HepG2 (cell line): ENCODE measurements at regions not wholly inside any gene's neighbourhood (a gene's known extent, or its start where the extent isn't known, plus 50 kb on each side); places are given as distances from the start of the nearest gene placed in this dataset.

Experiments used
- ATAC-seq: fragments of 200-7000 bp; cut with Tn5 transposase; 3 replicates; pipeline ENCODE4 v1.9.1; 2020; ENCODE audit warnings: mild to moderate bottlenecking, moderate library complexity
- BruUV-seq: library from RNA; stranded (reverse); fragments of 400-500 nt; replicated peaks from 2 replicates; lab custom pipeline; 2021; lab: Mats Ljungman, UMichigan
- CTCF ChIA-PET: fragments of 300-600 bp; formaldehyde crosslinking; extraction: SDS; loops from one replicate; lab custom pipeline; 2021; ENCODE audit warnings: low total read pairs, inconsistent platforms, low intra/inter-chr PET ratio; lab: Yijun Ruan, JAX
- POLR2A ChIA-PET: fragments of 350-600 bp; sonication (Branson Sonifier 250); formaldehyde crosslinking; loops from one replicate; lab custom pipeline; 2020; ENCODE audit warnings: antibody characterized with exemption, inconsistent platforms; lab: Yijun Ruan, JAX
- DNase-seq: peaks from one replicate; pipeline ENCODE4 v3.0.0-alpha.2; 2015; ENCODE audit warnings: low spot score
- FAIRE-seq: peaks from 3 replicates; lab custom pipeline; 2011; peaks lifted over from hg19 to GRCh38; lab: Jason Lieb, UNC
- H2AFZ ChIP-seq: one replicate; pipeline ENCODE4 v1.6.1; 2011; ENCODE audit warnings: low read length, inconsistent platforms
- H3K27ac ChIP-seq: fragments of 300-600 bp; 3 replicates; pipeline ENCODE4 v1.8.0; 2011; ENCODE audit warnings: mixed run types, mild to moderate bottlenecking, mixed read lengths, low read length, inconsistent platforms; ENCODE audit not compliant: insufficient read depth; ENCODE audit errors: extremely low read length
- H3K27me3 ChIP-seq, 2 experiments: fragments of 200-600 bp in 1 of 2; 2 replicates in 1 of 2; 3 replicates in 1 of 2; pipeline versions ENCODE4 v1.6.0 to v1.8.0; 2011; ENCODE audit warnings: low read length in 2 of 2, mild to moderate bottlenecking in 2 of 2, moderate library complexity in 2 of 2, inconsistent platforms in 1 of 2; ENCODE audit not compliant: insufficient read depth in 2 of 2, control insufficient read depth in 1 of 2
- H3K36me3 ChIP-seq, 2 experiments: fragments of 200-600 bp in 1 of 2; replicated peaks in 1 of 2; 2 replicates in 1 of 2; 3 replicates in 1 of 2; pipeline versions ENCODE4 v1.5.1 to v1.8.0; 2011; ENCODE audit warnings: low read length in 2 of 2, inconsistent platforms in 1 of 2; ENCODE audit not compliant: insufficient read depth in 2 of 2, control insufficient read depth in 1 of 2
- H3K4me1 ChIP-seq: 2 replicates; pipeline ENCODE4 v1.5.1; 2012; ENCODE audit warnings: low read length, inconsistent platforms; ENCODE audit not compliant: insufficient read depth
- H3K4me2 ChIP-seq: 2 replicates; pipeline ENCODE4 v1.6.0; 2011; ENCODE audit warnings: low read depth, low read length, inconsistent platforms
- H3K4me3 ChIP-seq, 3 experiments: fragments of 200-600 bp in 1 of 3; sonication (generic), shearing (Covaris generic) in 1 of 3; replicated peaks in 1 of 3; 2 replicates each; pipeline ENCODE4 v1.5.1; 2011 to 2016; ENCODE audit warnings: low read length in 3 of 3, inconsistent platforms in 2 of 3, low read depth in 2 of 3, mild to moderate bottlenecking in 2 of 3, control low read depth in 1 of 3, mixed read lengths in 1 of 3; ENCODE audit not compliant: insufficient read depth in 1 of 3
- H3K79me2 ChIP-seq: one replicate; pipeline ENCODE4 v1.6.1; 2011; ENCODE audit warnings: low read length, inconsistent platforms; ENCODE audit not compliant: insufficient read depth
- H3K9ac ChIP-seq: 2 replicates; pipeline ENCODE4 v1.6.0; 2011; ENCODE audit warnings: mild to moderate bottlenecking, low read depth, low read length, inconsistent platforms; ENCODE audit not compliant: insufficient read depth
- H3K9me3 ChIP-seq: 2 replicates; pipeline ENCODE4 v1.5.1; 2012; ENCODE audit warnings: mild to moderate bottlenecking, low read length
- H4K20me1 ChIP-seq: 2 replicates; pipeline ENCODE4 v1.6.0; 2011; ENCODE audit warnings: inconsistent platforms, mild to moderate bottlenecking, low read length, moderate library complexity; ENCODE audit not compliant: insufficient read depth
- ARNT2 ChIP-seq: sonication (generic); formaldehyde crosslinking; IDR thresholded peaks from 2 replicates; pipeline ENCODE4 v1.8.0; 2022; ENCODE audit warnings: mild to moderate bottlenecking, low read depth, missing genetic modification reagents, moderate library complexity
- CCDC6 ChIP-seq: sonication (generic); formaldehyde crosslinking; IDR thresholded peaks from 2 replicates; pipeline ENCODE4 v1.8.1; 2022; ENCODE audit warnings: mild to moderate bottlenecking, missing genetic modification reagents, moderate library complexity
- EHMT2 ChIP-seq: fragments of 200-600 bp; sonication (generic); IDR thresholded peaks from 2 replicates; pipeline ENCODE4 v1.7.0; 2017; ENCODE audit warnings: antibody characterized with exemption, low read depth, low read length, borderline replicate concordance
- KDM1A ChIP-seq: IDR thresholded peaks from 2 replicates; pipeline ENCODE4 v1.6.1; 2016; ENCODE audit warnings: missing compliant biosample characterization
- KLF11 ChIP-seq: IDR thresholded peaks from 2 replicates; pipeline ENCODE4 v1.6.1; 2016; ENCODE audit warnings: missing compliant biosample characterization
- NKX3-1 ChIP-seq: sonication (generic); formaldehyde crosslinking; IDR thresholded peaks from 2 replicates; pipeline ENCODE4 v1.5.0; 2020; ENCODE audit warnings: missing genetic modification reagents
- SMC3 ChIP-seq: IDR thresholded peaks from 2 replicates; pipeline ENCODE4 v1.6.1; 2011; ENCODE audit warnings: low read length, improper control_type of control experiment
- SUZ12 ChIP-seq: fragments of 150-350 bp; IDR thresholded peaks from 2 replicates; pipeline ENCODE4 v1.6.1; 2014; ENCODE audit warnings: low read depth, low read length
- YEATS2 ChIP-seq: sonication (generic); formaldehyde crosslinking; IDR thresholded peaks from 2 replicates; pipeline ENCODE4 v1.4.0; 2020; ENCODE audit warnings: missing genetic modification reagents, borderline replicate concordance
- ZMAT3 ChIP-seq: sonication (generic); formaldehyde crosslinking; conservative IDR thresholded peaks from 2 replicates; pipeline ENCODE4 v1.7.0; 2021; ENCODE audit warnings: missing genetic modification reagents
- ZNF143 ChIP-seq: sonication (generic); formaldehyde crosslinking; IDR thresholded peaks from 2 replicates; pipeline ENCODE4 v1.4.0; 2020; ENCODE audit warnings: missing genetic modification reagents
- ZNF382 ChIP-seq: sonication (generic); formaldehyde crosslinking; IDR thresholded peaks from 2 replicates; pipeline ENCODE4 v1.5.0; 2020; ENCODE audit warnings: missing genetic modification reagents, mild to moderate bottlenecking, borderline replicate concordance
- ZNF563 ChIP-seq: sonication (generic); formaldehyde crosslinking; IDR thresholded peaks from 2 replicates; pipeline ENCODE4 v1.8.0; 2022; ENCODE audit warnings: mild to moderate bottlenecking, moderate library complexity, missing genetic modification reagents
- WGBS: methylation state at CpG from one replicate; pipeline ENCODE4 v1.1.6; 2017; ENCODE audit warnings: low lambda C conversion rate; 5-methylcytosine and 5-hydroxymethylcytosine counted together
- in situ Hi-C: cut with HindIII; loops from 2 replicates; pipeline ENCODE4 v1.10.0; 2017; ENCODE audit warnings: low pct_unique_long_range_greater_than_20kb; ENCODE audit not compliant: extremely low pct_ligation_motif_present
- intact Hi-C: fragments of 100-400 bp; cut with micrococcal nuclease; formaldehyde crosslinking; loops from one replicate; pipeline ENCODE4 v1.10.0; 2022; ENCODE audit not compliant: unreplicated experiment
- TF ChIP-seq, protein P1 (sequence below): sonication (generic); formaldehyde crosslinking; IDR thresholded peaks from 2 replicates; pipeline ENCODE4 v1.8.1; 2023; ENCODE audit warnings: mild to moderate bottlenecking, inconsistent platforms, moderate library complexity, missing genetic modification reagents, borderline replicate concordance
- TF ChIP-seq, protein P2 (sequence below): sonication (generic); formaldehyde crosslinking; IDR thresholded peaks from 2 replicates; pipeline ENCODE4 v1.4.0; 2020; ENCODE audit warnings: missing genetic modification reagents, borderline replicate concordance

DNA sequence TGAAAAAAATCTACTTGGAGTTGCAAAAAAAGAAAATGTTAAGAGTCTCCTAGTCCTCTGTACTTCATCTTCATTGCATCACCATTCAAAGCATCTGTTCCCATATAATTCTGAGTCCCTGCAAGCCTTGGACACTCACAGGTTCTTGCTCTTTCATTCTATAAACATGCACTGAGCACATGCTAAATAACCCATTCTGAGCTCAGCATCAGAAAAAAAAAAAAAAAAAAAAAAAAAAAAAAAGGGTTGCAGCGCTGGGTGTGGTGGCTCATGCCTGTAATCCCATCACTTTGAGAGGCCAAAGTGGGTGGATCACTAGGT lies 834.0 kb upstream of the AMELY start:
- H3K36me3 ChIP-seq, result no peaks in the 10 kb centered on the region
- in situ Hi-C loops, result no loop called here
- no peak overlapping the region for H3K9ac ChIP-seq
- no peaks in the 10 kb centered on the region for H3K27me3 ChIP-seq
- no CpG with 5 or more reads among the region's 1 CpG for WGBS
- no peak overlapping the region for H3K4me3 ChIP-seq
- ChIA-PET CTCF (no interaction called here), POLR2A (no interaction called here)
- H3K79me2 ChIP-seq, result no peaks in the 10 kb centered on the region
- no peaks in the 10 kb centered on the region for H3K9me3 ChIP-seq
- H3K4me2 ChIP-seq, result no peak overlapping the region
- intact Hi-C loops, result no loop called here
- ATAC-seq, result no peak
- FAIRE-seq, result no peak
- DNase-seq, result no peak
- no peaks in the 10 kb centered on the region for H4K20me1 ChIP-seq
- H3K4me1 ChIP-seq, result no peaks in the 10 kb centered on the region
- no peak overlapping the region for H2AFZ ChIP-seq
- no TSS peak for BruUV-seq
- no peak overlapping the region for H3K27ac ChIP-seq
- TF ChIP-seq ZNF143 (CRISPR knock-in tag) (no peak), KLF11 (CRISPR knock-in tag) (no peak)
- TF ChIP-seq, protein P1, sequence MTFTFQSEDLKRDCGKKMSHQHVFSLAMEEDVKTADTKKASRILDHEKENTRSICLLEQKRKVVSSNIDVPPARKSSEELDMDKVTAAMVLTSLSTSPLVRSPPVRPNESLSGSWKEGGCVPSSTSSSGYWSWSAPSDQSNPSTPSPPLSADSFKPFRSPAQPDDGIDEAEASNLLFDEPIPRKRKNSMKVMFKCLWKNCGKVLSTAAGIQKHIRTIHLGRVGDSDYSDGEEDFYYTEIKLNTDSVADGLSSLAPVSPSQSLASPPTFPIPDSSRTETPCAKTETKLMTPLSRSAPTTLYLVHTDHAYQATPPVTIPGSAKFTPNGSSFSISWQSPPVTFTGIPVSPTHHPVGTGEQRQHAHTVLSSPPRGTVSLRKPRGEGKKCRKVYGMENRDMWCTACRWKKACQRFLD, result no peak

DNA sequence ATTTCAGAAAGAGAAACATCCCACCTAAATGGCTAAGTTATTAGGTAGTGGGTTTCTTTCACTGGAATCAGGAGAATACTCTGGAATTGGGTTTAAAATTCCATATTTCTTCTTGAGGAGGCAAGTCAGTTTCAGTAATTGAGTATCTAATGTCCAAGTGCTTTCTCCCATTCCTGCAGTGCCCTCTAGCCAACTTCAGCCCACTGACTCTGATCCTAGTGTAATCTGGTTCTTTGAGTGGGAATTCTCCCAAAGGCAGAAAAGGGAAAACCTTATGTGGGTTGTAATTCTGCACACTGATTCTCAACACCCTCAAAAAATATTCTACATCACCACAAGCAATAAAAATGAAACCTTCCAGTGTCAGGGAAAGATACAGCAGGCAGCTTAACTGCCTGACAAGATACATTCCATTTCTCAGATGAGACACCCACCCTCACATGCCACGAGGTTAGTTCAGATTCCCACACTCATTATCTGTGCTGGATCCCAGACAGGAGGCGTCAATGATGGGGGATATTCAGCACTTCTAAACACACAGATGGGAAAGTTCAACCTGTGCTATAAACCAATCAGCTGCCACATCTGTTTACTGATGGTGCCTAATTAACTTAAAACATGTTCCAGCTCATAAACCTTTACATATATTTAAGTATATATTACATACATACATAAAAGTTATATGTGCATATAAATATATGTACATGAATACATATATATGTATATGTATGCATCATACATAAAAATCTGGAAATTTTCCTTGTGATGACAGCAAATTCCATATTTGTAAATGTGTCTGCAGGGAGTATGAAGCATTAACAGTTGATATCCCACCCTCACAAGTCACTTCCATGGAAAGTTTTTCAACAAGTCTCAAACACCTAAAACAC lies 833.4 kb upstream of the AMELY start:
- FAIRE-seq, result no peak
- intact Hi-C loops, result no loop called here
- Histone ChIP-seq H3K27me3 (no peaks in the 10 kb centered on the region), H3K27ac (no peak overlapping the region), H3K79me2 (no peaks in the 10 kb centered on the region), H3K4me3 (no peak overlapping the region), H3K9ac (no peak overlapping the region), H2AFZ (no peak overlapping the region), H3K4me2 (no peak overlapping the region), H3K9me3 (no peaks in the 10 kb centered on the region), H3K4me1 (no peaks in the 10 kb centered on the region), H3K36me3 (no peaks in the 10 kb centered on the region), H4K20me1 (no peaks in the 10 kb centered on the region)
- no peak for ATAC-seq
- TF ChIP-seq KDM1A (CRISPR knock-in tag) (no peak), CCDC6 (no peak), EHMT2 (no peak), ZMAT3 (CRISPR knock-in tag) (no peak), ARNT2 (CRISPR knock-in tag) (no peak), SUZ12 (no peak), YEATS2 (CRISPR knock-in tag) (no peak), ZNF382 (no peak), NKX3-1 (CRISPR knock-in tag) (no peak), SMC3 (no peak), ZNF563 (CRISPR knock-in tag) (no peak)
- TF ChIP-seq, protein P2, sequence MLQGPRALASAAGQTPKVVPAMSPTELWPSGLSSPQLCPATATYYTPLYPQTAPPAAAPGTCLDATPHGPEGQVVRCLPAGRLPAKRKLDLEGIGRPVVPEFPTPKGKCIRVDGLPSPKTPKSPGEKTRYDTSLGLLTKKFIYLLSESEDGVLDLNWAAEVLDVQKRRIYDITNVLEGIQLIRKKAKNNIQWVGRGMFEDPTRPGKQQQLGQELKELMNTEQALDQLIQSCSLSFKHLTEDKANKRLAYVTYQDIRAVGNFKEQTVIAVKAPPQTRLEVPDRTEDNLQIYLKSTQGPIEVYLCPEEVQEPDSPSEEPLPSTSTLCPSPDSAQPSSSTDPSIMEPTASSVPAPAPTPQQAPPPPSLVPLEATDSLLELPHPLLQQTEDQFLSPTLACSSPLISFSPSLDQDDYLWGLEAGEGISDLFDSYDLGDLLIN, result no peak
- CTCF ChIA-PET, result no interaction called here
- POLR2A ChIA-PET, result no interaction called here
- DNase-seq, result no peak
- WGBS, result no CpG with 5 or more reads among the region's 2 CpGs
- BruUV-seq, result no TSS peak
- in situ Hi-C loops, result no loop called here
